Panc1 (cell line): ENCODE measurements at regions not wholly inside any gene's neighbourhood (a gene's known extent, or its start where the extent isn't known, plus 50 kb on each side); places are given as distances from the start of the nearest gene placed in this dataset.

ENCODE experiments used
- CTCF ChIP-seq: fragments of 450-650 bp; IDR thresholded peaks from 2 replicates; pipeline ENCODE4 v1.5.1; 2017; ENCODE audit warnings: mild to moderate bottlenecking
- POLR2AphosphoS5 ChIP-seq: IDR thresholded peaks from 2 replicates; pipeline ENCODE4 v1.6.1; 2012; ENCODE audit warnings: mild to moderate bottlenecking, low read depth, low read length, moderate library complexity
- REST ChIP-seq, 2 experiments: IDR thresholded peaks; 2 replicates each; pipeline ENCODE4 v1.6.1; 2011 to 2012; ENCODE audit warnings: low read depth in 2 of 2, control low read depth in 1 of 2, low read length in 1 of 2, mild to moderate bottlenecking in 1 of 2, moderate library complexity in 1 of 2; ENCODE audit not compliant: insufficient read depth in 1 of 2
- SIN3A ChIP-seq: IDR thresholded peaks from 2 replicates; pipeline ENCODE4 v1.6.1; 2012; ENCODE audit warnings: low read depth, mild to moderate bottlenecking, low read length, moderate library complexity, borderline replicate concordance; ENCODE audit not compliant: insufficient read depth
- TCF7L2 ChIP-seq: IDR thresholded peaks from 2 replicates; pipeline ENCODE4 v1.6.1; 2011; ENCODE audit warnings: mild to moderate bottlenecking, low read depth, low read length, inconsistent platforms

GRCh38 chr14:31964490-31964889 is 112.6 kb upstream of the ARHGAP5 start:
- TF ChIP-seq CTCF, result no peak
- TF ChIP-seq POLR2AphosphoS5, result no peak
- TF ChIP-seq REST (IDR thresholded peaks at IDR 0.05; ENCODE audit: insufficient read depth in 1 of 2, low read depth in 2 of 2, low read length in 1 of 2), result no peak
- TF ChIP-seq TCF7L2, result no peak
- TF ChIP-seq SIN3A, result no peak
